ENCODE measurements at regions not wholly inside any gene's neighbourhood (a gene's known extent, or its start where the extent isn't known, plus 50 kb on each side); places are given as distances from the start of the nearest gene placed in this dataset.

- DNase-seq: no peak
Measured at GRCh38 chr20:9919271-9920014, 80.6 kb upstream of the PAK5 start.

GRCh38 chr20:9918348-9918747 is 79.5 kb upstream of the PAK5 start:
- DNase-seq: no peak

GRCh38 chr20:9916761-9917160 is 77.9 kb upstream of the PAK5 start:
- DNase-seq: no peak

GRCh38 chr20:9912858-9913434 is 74.1 kb upstream of the PAK5 start:
- peak; percentile 48 for DNase-seq

DNA sequence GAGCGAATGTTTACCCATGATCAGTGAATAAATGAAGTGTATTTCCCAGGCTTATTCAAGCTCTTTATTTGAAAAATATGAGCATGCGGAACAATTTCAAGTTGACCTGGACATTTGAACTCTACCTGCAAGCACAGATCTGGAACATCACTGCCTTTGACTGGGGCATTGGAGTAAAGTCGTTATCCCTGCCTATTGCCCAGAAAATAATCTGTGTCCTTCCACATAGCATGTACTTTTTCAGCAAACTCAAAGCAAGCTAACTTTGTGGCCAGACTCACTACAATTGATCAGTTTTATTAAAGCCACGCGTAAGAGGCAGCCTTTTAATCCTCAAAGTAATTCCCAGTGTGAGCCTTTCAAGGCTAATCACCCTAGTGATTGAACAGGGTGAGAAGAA is 73.4 kb upstream of the PAK5 start:
- DNase-seq: no peak

GRCh38 chr20:9911519-9911918 is 72.6 kb upstream of the PAK5 start:
- DNase-seq: no peak

DNA sequence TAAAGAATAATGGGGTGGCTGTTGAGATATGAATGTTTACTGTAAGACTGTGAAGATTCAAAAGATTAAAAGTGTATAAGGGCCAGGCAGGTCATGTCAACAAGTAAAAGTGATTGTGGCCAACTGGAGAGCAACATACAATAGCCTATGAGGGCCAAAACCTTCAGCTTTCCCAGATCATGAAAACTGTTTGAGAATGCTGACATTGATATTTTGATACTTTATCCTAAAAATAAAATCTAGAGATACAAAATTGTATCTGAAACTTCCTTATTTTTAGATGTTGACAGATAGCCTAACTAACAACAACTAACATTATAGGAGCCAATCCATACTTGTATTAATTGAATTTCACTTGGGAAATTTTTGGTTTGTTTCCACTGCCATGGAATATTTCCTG is 70.3 kb upstream of the PAK5 start:
- no peak for DNase-seq

DNA sequence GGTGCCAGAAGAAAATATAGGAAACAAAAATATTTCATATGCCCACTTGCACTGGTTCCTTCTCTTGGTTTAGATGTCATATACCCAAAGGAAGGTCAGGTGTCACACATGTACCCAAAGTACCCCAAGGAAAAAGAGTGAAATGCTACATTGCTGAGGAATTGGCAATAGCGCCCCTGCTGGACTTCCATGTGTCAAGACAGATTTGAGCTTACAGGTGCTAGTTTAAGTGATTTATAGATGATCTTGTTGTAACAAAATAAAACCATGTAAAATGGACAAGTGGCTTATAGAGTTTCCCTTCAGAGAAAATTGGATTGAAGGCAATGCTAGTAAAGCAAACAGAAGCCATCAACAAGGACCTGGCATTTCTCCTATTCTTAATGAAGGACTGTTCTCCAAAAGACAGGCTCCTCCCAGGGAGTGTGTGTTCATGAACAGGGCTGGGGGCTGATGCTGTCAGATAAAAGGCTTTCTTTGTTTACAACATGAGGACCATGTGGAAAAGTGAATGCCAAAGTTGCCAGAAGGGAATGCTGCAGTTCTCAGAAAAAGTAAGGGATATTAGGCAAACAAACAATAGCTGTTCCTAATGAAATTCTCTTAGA is 64.3 kb upstream of the PAK5 start:
- DNase-seq: peak; percentile 13

GRCh38 chr20:9889270-9889981 is 50.5 kb upstream of the PAK5 start:
- DNase-seq: no peak
